Liver (tissue), 3 donors: ENCODE measurements at regions not wholly inside any gene's neighbourhood (a gene's known extent, or its start where the extent isn't known, plus 50 kb on each side); places are given as distances from the start of the nearest gene placed in this dataset.

Experiments
- EGR1 ChIP-seq, 2 donors: IDR thresholded peaks; 2 replicates each; pipeline ENCODE4 v1.6.1; 2016 to 2018; ENCODE audit warnings: antibody characterized with exemption in 2 of 2, low read depth in 2 of 2
- FOXA1 ChIP-seq: IDR thresholded peaks from 2 replicates; pipeline ENCODE4 v1.6.1; 2016; ENCODE audit warnings: antibody characterized with exemption
- JUND ChIP-seq, 2 donors: IDR thresholded peaks; 2 replicates each; pipeline ENCODE4 v1.6.1; 2016; ENCODE audit warnings: antibody characterized with exemption in 2 of 2
- SP1 ChIP-seq: IDR thresholded peaks from 2 replicates; pipeline ENCODE4 v1.6.1; 2018; ENCODE audit warnings: antibody characterized with exemption, mild to moderate bottlenecking
- TAF1 ChIP-seq: conservative IDR thresholded peaks from 2 replicates; pipeline ENCODE4 v1.6.1; 2016; ENCODE audit warnings: antibody characterized with exemption, mild to moderate bottlenecking
- YY1 ChIP-seq: IDR thresholded peaks from 2 replicates; pipeline ENCODE4 v1.6.1; 2016; ENCODE audit warnings: antibody characterized with exemption, mild to moderate bottlenecking
- TF ChIP-seq, protein P1 (sequence below): fragments of 150-350 bp; IDR thresholded peaks from 2 replicates; pipeline ENCODE4 v1.5.1; 2017; ENCODE audit warnings: improper control_type of control experiment, low read depth, low read length; ENCODE audit not compliant: missing input control
- donor health status: healthy.
- donor health status: healthy.

DNA sequence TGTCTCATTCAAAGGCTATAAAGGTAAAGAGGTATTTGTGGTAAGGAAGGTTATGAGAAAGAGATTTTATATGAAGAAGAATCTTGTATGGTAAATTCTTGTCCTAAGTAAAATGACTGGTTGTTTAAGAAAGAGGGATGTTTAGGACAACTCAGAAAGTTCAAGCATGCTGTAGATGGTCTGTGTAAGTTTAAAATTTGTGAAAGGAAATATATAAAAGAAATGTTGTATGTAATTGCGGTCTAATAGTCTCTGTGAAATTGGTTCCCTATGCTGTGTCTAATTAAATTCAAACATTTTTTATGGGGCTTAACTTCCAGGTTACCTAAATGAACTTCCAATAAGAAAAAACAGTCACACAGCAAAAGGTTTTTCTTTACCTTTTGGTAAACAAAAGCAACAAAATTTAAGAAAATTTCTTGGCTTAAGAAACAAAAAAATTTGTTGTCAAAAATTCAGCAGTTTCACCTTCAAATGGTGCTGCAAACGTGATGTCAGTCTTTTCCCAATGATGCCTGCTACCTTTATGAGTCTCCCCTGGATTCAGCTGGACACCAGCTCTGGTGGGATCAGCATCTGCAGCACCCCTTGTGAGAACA lies 83.0 kb upstream of the FCN1 start:
- TF ChIP-seq, protein P1, sequence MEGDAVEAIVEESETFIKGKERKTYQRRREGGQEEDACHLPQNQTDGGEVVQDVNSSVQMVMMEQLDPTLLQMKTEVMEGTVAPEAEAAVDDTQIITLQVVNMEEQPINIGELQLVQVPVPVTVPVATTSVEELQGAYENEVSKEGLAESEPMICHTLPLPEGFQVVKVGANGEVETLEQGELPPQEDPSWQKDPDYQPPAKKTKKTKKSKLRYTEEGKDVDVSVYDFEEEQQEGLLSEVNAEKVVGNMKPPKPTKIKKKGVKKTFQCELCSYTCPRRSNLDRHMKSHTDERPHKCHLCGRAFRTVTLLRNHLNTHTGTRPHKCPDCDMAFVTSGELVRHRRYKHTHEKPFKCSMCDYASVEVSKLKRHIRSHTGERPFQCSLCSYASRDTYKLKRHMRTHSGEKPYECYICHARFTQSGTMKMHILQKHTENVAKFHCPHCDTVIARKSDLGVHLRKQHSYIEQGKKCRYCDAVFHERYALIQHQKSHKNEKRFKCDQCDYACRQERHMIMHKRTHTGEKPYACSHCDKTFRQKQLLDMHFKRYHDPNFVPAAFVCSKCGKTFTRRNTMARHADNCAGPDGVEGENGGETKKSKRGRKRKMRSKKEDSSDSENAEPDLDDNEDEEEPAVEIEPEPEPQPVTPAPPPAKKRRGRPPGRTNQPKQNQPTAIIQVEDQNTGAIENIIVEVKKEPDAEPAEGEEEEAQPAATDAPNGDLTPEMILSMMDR: no peak
- no peak for TF ChIP-seq JUND (IDR thresholded peaks at IDR 0.05)
- no peak for TF ChIP-seq EGR1 (IDR thresholded peaks at IDR 0.05; ENCODE audit: low read depth in 2 of 2)
- TF ChIP-seq YY1: no peak
- TF ChIP-seq FOXA1: no peak
- no peak for TF ChIP-seq TAF1
- no peak for TF ChIP-seq SP1
